HepG2 (cell line): ENCODE measurements at regions not wholly inside any gene's neighbourhood (a gene's known extent, or its start where the extent isn't known, plus 50 kb on each side); places are given as distances from the start of the nearest gene placed in this dataset.

ENCODE experiments used
- ATAC-seq: fragments of 200-7000 bp; cut with Tn5 transposase; 3 replicates; pipeline ENCODE4 v1.9.1; 2020; ENCODE audit warnings: mild to moderate bottlenecking, moderate library complexity
- BruUV-seq: library from RNA; stranded (reverse); fragments of 400-500 nt; replicated peaks from 2 replicates; lab custom pipeline; 2021; lab: Mats Ljungman, UMichigan
- CTCF ChIA-PET: fragments of 300-600 bp; formaldehyde crosslinking; extraction: SDS; loops from one replicate; lab custom pipeline; 2021; ENCODE audit warnings: low total read pairs, inconsistent platforms, low intra/inter-chr PET ratio; lab: Yijun Ruan, JAX
- POLR2A ChIA-PET: fragments of 350-600 bp; sonication (Branson Sonifier 250); formaldehyde crosslinking; loops from one replicate; lab custom pipeline; 2020; ENCODE audit warnings: antibody characterized with exemption, inconsistent platforms; lab: Yijun Ruan, JAX
- DNase-seq: peaks from one replicate; pipeline ENCODE4 v3.0.0-alpha.2; 2015; ENCODE audit warnings: low spot score
- FAIRE-seq: peaks from 3 replicates; lab custom pipeline; 2011; peaks lifted over from hg19 to GRCh38; lab: Jason Lieb, UNC
- H2AFZ ChIP-seq: one replicate; pipeline ENCODE4 v1.6.1; 2011; ENCODE audit warnings: low read length, inconsistent platforms
- H3K27ac ChIP-seq: fragments of 300-600 bp; 3 replicates; pipeline ENCODE4 v1.8.0; 2011; ENCODE audit warnings: mixed run types, mild to moderate bottlenecking, mixed read lengths, low read length, inconsistent platforms; ENCODE audit not compliant: insufficient read depth; ENCODE audit errors: extremely low read length
- H3K27me3 ChIP-seq, 2 experiments: fragments of 200-600 bp in 1 of 2; 2 replicates in 1 of 2; 3 replicates in 1 of 2; pipeline versions ENCODE4 v1.6.0 to v1.8.0; 2011; ENCODE audit warnings: low read length in 2 of 2, mild to moderate bottlenecking in 2 of 2, moderate library complexity in 2 of 2, inconsistent platforms in 1 of 2; ENCODE audit not compliant: insufficient read depth in 2 of 2, control insufficient read depth in 1 of 2
- H3K36me3 ChIP-seq, 2 experiments: fragments of 200-600 bp in 1 of 2; replicated peaks in 1 of 2; 2 replicates in 1 of 2; 3 replicates in 1 of 2; pipeline versions ENCODE4 v1.5.1 to v1.8.0; 2011; ENCODE audit warnings: low read length in 2 of 2, inconsistent platforms in 1 of 2; ENCODE audit not compliant: insufficient read depth in 2 of 2, control insufficient read depth in 1 of 2
- H3K4me1 ChIP-seq: 2 replicates; pipeline ENCODE4 v1.5.1; 2012; ENCODE audit warnings: low read length, inconsistent platforms; ENCODE audit not compliant: insufficient read depth
- H3K4me2 ChIP-seq: 2 replicates; pipeline ENCODE4 v1.6.0; 2011; ENCODE audit warnings: low read depth, low read length, inconsistent platforms
- H3K4me3 ChIP-seq, 3 experiments: fragments of 200-600 bp in 1 of 3; sonication (generic), shearing (Covaris generic) in 1 of 3; replicated peaks in 1 of 3; 2 replicates each; pipeline ENCODE4 v1.5.1; 2011 to 2016; ENCODE audit warnings: low read length in 3 of 3, inconsistent platforms in 2 of 3, low read depth in 2 of 3, mild to moderate bottlenecking in 2 of 3, control low read depth in 1 of 3, mixed read lengths in 1 of 3; ENCODE audit not compliant: insufficient read depth in 1 of 3
- H3K79me2 ChIP-seq: one replicate; pipeline ENCODE4 v1.6.1; 2011; ENCODE audit warnings: low read length, inconsistent platforms; ENCODE audit not compliant: insufficient read depth
- H3K9ac ChIP-seq: 2 replicates; pipeline ENCODE4 v1.6.0; 2011; ENCODE audit warnings: mild to moderate bottlenecking, low read depth, low read length, inconsistent platforms; ENCODE audit not compliant: insufficient read depth
- H3K9me3 ChIP-seq: 2 replicates; pipeline ENCODE4 v1.5.1; 2012; ENCODE audit warnings: mild to moderate bottlenecking, low read length
- H4K20me1 ChIP-seq: 2 replicates; pipeline ENCODE4 v1.6.0; 2011; ENCODE audit warnings: inconsistent platforms, mild to moderate bottlenecking, low read length, moderate library complexity; ENCODE audit not compliant: insufficient read depth
- DMAP1 ChIP-seq: IDR thresholded peaks from 2 replicates; pipeline ENCODE4 v1.6.1; 2016
- DRAP1 ChIP-seq: IDR thresholded peaks from 2 replicates; pipeline ENCODE4 v1.6.1; 2016; ENCODE audit warnings: missing genetic modification reagents, missing compliant biosample characterization
- E2F5 ChIP-seq: sonication (generic); formaldehyde crosslinking; conservative IDR thresholded peaks from 2 replicates; pipeline ENCODE4 v1.4.0; 2020; ENCODE audit warnings: missing genetic modification reagents
- FOXA3 ChIP-seq: IDR thresholded peaks from 2 replicates; pipeline ENCODE4 v1.6.1; 2016; ENCODE audit warnings: missing genetic modification reagents, missing compliant biosample characterization
- FUBP1 ChIP-seq: sonication (generic); formaldehyde crosslinking; IDR thresholded peaks from 2 replicates; pipeline ENCODE4 v1.5.1; 2020; ENCODE audit warnings: missing genetic modification reagents, mild to moderate bottlenecking, borderline replicate concordance
- POGZ ChIP-seq: sonication (generic); formaldehyde crosslinking; IDR thresholded peaks from 2 replicates; pipeline ENCODE4 v1.4.0; 2020; ENCODE audit warnings: mild to moderate bottlenecking, missing genetic modification reagents
- SETDB1 ChIP-seq: sonication (generic); formaldehyde crosslinking; IDR thresholded peaks from 2 replicates; pipeline ENCODE4 v1.5.1; 2020; ENCODE audit warnings: missing genetic modification reagents, mild to moderate bottlenecking, borderline replicate concordance
- SMAD3 ChIP-seq: sonication (generic); formaldehyde crosslinking; IDR thresholded peaks from 2 replicates; pipeline ENCODE4 v1.4.0; 2020; ENCODE audit warnings: missing genetic modification reagents
- TCF12 ChIP-seq, 2 experiments: fragments of 450-650 bp in 1 of 2; sonication (generic) in 1 of 2; formaldehyde crosslinking in 1 of 2; IDR thresholded peaks; 2 replicates each; pipeline versions ENCODE4 v1.6.1 to v1.8.0; 2017 to 2022; ENCODE audit warnings: antibody characterized with exemption in 1 of 2, mild to moderate bottlenecking in 1 of 2, missing genetic modification reagents in 1 of 2, moderate library complexity in 1 of 2
- ZNF263 ChIP-seq: sonication (generic); formaldehyde crosslinking; IDR thresholded peaks from 2 replicates; pipeline ENCODE4 v1.4.0; 2020; ENCODE audit warnings: missing genetic modification reagents
- ZNF296 ChIP-seq: sonication (generic); formaldehyde crosslinking; conservative IDR thresholded peaks from 2 replicates; pipeline ENCODE4 v1.5.0; 2020; ENCODE audit warnings: mild to moderate bottlenecking, missing genetic modification reagents
- ZNF343 ChIP-seq: sonication (generic); formaldehyde crosslinking; IDR thresholded peaks from 2 replicates; pipeline ENCODE4 v1.4.0; 2020; ENCODE audit warnings: mild to moderate bottlenecking, missing genetic modification reagents
- ZNF567 ChIP-seq: sonication (generic); formaldehyde crosslinking; IDR thresholded peaks from 2 replicates; pipeline ENCODE4 v1.8.1; 2023; ENCODE audit warnings: mild to moderate bottlenecking, missing genetic modification reagents, borderline replicate concordance
- ZNF589 ChIP-seq: sonication (generic); formaldehyde crosslinking; conservative IDR thresholded peaks from 2 replicates; pipeline ENCODE4 v1.8.0; 2022; ENCODE audit warnings: mild to moderate bottlenecking, moderate library complexity, missing genetic modification reagents
- ZNF616 ChIP-seq: sonication (generic); formaldehyde crosslinking; IDR thresholded peaks from 2 replicates; pipeline ENCODE4 v1.5.0; 2020; ENCODE audit warnings: low read depth, mild to moderate bottlenecking, missing genetic modification reagents
- ZNF724P ChIP-seq: sonication (generic); formaldehyde crosslinking; IDR thresholded peaks from 2 replicates; pipeline ENCODE4 v1.8.0; 2022; ENCODE audit warnings: missing genetic modification reagents, borderline replicate concordance
- WGBS: methylation state at CpG from one replicate; pipeline ENCODE4 v1.1.6; 2017; ENCODE audit warnings: low lambda C conversion rate; 5-methylcytosine and 5-hydroxymethylcytosine counted together
- in situ Hi-C: cut with HindIII; loops from 2 replicates; pipeline ENCODE4 v1.10.0; 2017; ENCODE audit warnings: low pct_unique_long_range_greater_than_20kb; ENCODE audit not compliant: extremely low pct_ligation_motif_present
- intact Hi-C: fragments of 100-400 bp; cut with micrococcal nuclease; formaldehyde crosslinking; loops from one replicate; pipeline ENCODE4 v1.10.0; 2022; ENCODE audit not compliant: unreplicated experiment

GRCh38 chr12:127158385-127159061 is 1108.4 kb upstream of the TMEM132C start:
- no peaks in the 10 kb centered on the region for H3K36me3 ChIP-seq
- BruUV-seq = no TSS peak
- no peak overlapping the region for H3K27ac ChIP-seq
- no peaks in the 10 kb centered on the region for H3K27me3 ChIP-seq
- DNase-seq = no peak
- no peak for FAIRE-seq
- no peak for ATAC-seq
- POLR2A ChIA-PET = no interaction called here
- CTCF ChIA-PET = no interaction called here
- H2AFZ ChIP-seq = no peak overlapping the region
- TF ChIP-seq SETDB1 (CRISPR knock-in tag) (no peak), DMAP1 (CRISPR knock-in tag) (no peak), ZNF263 (CRISPR knock-in tag) (no peak), ZNF724P (CRISPR knock-in tag) (no peak), ZNF567 (CRISPR knock-in tag) (no peak), E2F5 (CRISPR knock-in tag) (no peak), ZNF616 (CRISPR knock-in tag) (no peak), POGZ (CRISPR knock-in tag) (no peak), ZNF589 (no peak), ZNF343 (no peak), DRAP1 (no peak), FOXA3 (no peak), SMAD3 (CRISPR knock-in tag) (no peak), FUBP1 (CRISPR knock-in tag) (no peak), TCF12 (IDR thresholded peaks at IDR 0.05) (no peak), TCF12 (CRISPR knock-in tag; IDR thresholded peaks at IDR 0.05) (no peak), ZNF296 (CRISPR knock-in tag) (no peak)
- H4K20me1 ChIP-seq = no peaks in the 10 kb centered on the region
- H3K9me3 ChIP-seq = peaks cover 28% of the 10 kb centered on the region
- WGBS = 35% methylated on average over 4 of the region's 4 CpGs
- H3K4me1 ChIP-seq = no peaks in the 10 kb centered on the region
- no peaks in the 10 kb centered on the region for H3K79me2 ChIP-seq
- H3K4me3 ChIP-seq = no peak overlapping the region
- no peak overlapping the region for H3K4me2 ChIP-seq
- H3K9ac ChIP-seq = no peak overlapping the region
- in situ Hi-C loops (no loop called here), intact Hi-C loops (no loop called here)
